Glutamatergic neuron (in vitro differentiated cells): ENCODE measurements at regions not wholly inside any gene's neighbourhood (a gene's known extent, or its start where the extent isn't known, plus 50 kb on each side); places are given as distances from the start of the nearest gene placed in this dataset.

Experiments used
- DNase-seq: peaks from one replicate; pipeline ENCODE4 v3.0.0; 2022
- H3K27ac Mint-ChIP-seq: one replicate; pipeline ENCODE4 v1.8.0; 2020; ENCODE audit warnings: mild to moderate bottlenecking, mixed read lengths, inconsistent platforms; ENCODE audit not compliant: unreplicated experiment
- H3K27me3 Mint-ChIP-seq: one replicate; pipeline ENCODE4 v1.8.0; 2020; ENCODE audit warnings: mild to moderate bottlenecking, moderate library complexity, mixed read lengths, inconsistent platforms; ENCODE audit not compliant: unreplicated experiment
- H3K36me3 Mint-ChIP-seq: one replicate; pipeline ENCODE4 v1.8.0; 2020; ENCODE audit warnings: mild to moderate bottlenecking, mixed read lengths, inconsistent platforms; ENCODE audit not compliant: unreplicated experiment
- H3K4me1 Mint-ChIP-seq: one replicate; pipeline ENCODE4 v1.8.0; 2020; ENCODE audit warnings: mild to moderate bottlenecking, low read depth, mixed read lengths, inconsistent platforms; ENCODE audit not compliant: unreplicated experiment
- H3K4me3 Mint-ChIP-seq: one replicate; pipeline ENCODE4 v1.8.0; 2020; ENCODE audit warnings: mild to moderate bottlenecking, mixed read lengths, inconsistent platforms; ENCODE audit not compliant: unreplicated experiment
- H3K9me3 Mint-ChIP-seq: one replicate; pipeline ENCODE4 v1.8.0; 2020; ENCODE audit warnings: mild to moderate bottlenecking, moderate library complexity, mixed read lengths, inconsistent platforms; ENCODE audit not compliant: unreplicated experiment
- TF ChIP-seq, protein P1 (sequence below): fragments of 200-600 bp; sonication (generic); IDR thresholded peaks from one replicate; pipeline ENCODE4 v1.5.0; 2021; ENCODE audit not compliant: partially characterized antibody, unreplicated experiment

GRCh38 chr14:58862416-58863160 is 224.8 kb downstream of the DACT1 start:
- no peak for DNase-seq
- Mint-ChIP-seq H3K9me3 (peaks cover 11% of the 10 kb centered on the region), H3K27me3 (peaks cover 2% of the 10 kb centered on the region), H3K36me3 (peaks cover 38% of the 10 kb centered on the region), H3K27ac (no peak overlapping the region), H3K4me3 (no peak overlapping the region), H3K4me1 (peaks cover 5% of the 10 kb centered on the region)
- TF ChIP-seq, protein P1, sequence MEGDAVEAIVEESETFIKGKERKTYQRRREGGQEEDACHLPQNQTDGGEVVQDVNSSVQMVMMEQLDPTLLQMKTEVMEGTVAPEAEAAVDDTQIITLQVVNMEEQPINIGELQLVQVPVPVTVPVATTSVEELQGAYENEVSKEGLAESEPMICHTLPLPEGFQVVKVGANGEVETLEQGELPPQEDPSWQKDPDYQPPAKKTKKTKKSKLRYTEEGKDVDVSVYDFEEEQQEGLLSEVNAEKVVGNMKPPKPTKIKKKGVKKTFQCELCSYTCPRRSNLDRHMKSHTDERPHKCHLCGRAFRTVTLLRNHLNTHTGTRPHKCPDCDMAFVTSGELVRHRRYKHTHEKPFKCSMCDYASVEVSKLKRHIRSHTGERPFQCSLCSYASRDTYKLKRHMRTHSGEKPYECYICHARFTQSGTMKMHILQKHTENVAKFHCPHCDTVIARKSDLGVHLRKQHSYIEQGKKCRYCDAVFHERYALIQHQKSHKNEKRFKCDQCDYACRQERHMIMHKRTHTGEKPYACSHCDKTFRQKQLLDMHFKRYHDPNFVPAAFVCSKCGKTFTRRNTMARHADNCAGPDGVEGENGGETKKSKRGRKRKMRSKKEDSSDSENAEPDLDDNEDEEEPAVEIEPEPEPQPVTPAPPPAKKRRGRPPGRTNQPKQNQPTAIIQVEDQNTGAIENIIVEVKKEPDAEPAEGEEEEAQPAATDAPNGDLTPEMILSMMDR, result no peak

GRCh38 chr14:58863661-58864345 is 226.0 kb downstream of the DACT1 start:
- Mint-ChIP-seq H3K4me3 (no peak overlapping the region), H3K27me3 (peaks cover 2% of the 10 kb centered on the region), H3K27ac (no peak overlapping the region), H3K36me3 (peaks cover 26% of the 10 kb centered on the region), H3K9me3 (peaks cover 10% of the 10 kb centered on the region), H3K4me1 (peaks cover 5% of the 10 kb centered on the region)
- no peak for DNase-seq
- TF ChIP-seq, protein P1, result no peak

- no peak overlapping the region for H3K27ac Mint-ChIP-seq
- TF ChIP-seq, protein P1, result no peak
Observed at GRCh38 chr14:58864751-58865513, 227.2 kb downstream of the DACT1 start.

DNA sequence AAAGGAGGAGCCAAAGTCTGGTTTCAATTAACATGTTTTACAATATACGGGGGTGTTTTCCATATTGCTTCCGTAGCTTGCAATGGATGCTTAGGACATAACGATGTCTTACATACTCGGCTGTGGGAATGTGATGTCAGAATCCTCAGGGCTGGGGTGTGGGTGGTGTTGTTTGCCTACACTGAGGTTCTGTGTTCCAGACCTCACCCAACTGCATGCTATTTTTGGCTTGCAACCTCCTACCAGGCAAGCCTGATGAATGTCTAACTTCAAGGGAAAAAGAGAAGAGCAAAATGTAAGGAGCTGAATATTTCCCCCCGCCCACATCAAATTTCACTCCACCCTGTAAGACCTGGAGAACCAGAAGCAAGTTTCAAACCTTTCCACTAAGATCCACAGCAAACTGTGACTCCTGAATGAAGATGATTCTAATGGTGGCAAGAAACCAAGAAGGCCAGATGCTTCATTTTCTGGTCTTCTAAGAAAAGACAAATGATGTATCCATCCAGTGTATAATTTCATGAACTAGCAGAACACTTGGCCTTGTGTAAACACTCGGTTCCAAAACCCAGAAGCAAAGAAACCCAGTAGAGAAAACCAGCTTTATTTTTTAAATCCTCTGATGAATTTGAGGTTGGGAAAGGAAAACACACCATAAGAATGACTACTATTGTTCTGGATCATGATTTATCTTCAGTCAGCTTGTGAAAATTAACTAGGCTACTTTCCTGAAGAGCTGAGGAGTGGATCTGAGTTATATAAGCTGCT is 227.9 kb downstream of the DACT1 start:
- Mint-ChIP-seq H3K9me3 (no peaks in the 10 kb centered on the region), H3K4me1 (peaks cover 5% of the 10 kb centered on the region), H3K36me3 (peaks cover 16% of the 10 kb centered on the region), H3K4me3 (no peak overlapping the region), H3K27ac (no peak overlapping the region), H3K27me3 (no peaks in the 10 kb centered on the region)
- no peak for DNase-seq
- TF ChIP-seq, protein P1, result no peak

More at GRCh38 chr14:58864751-58865513, 227.2 kb downstream of the DACT1 start:
- Mint-ChIP-seq H3K27me3 (no peaks in the 10 kb centered on the region), H3K4me3 (no peak overlapping the region), H3K36me3 (peaks cover 16% of the 10 kb centered on the region), H3K9me3 (no peaks in the 10 kb centered on the region), H3K4me1 (peaks cover 5% of the 10 kb centered on the region)
- no peak for DNase-seq
